GM12873 (cell line): ENCODE measurements at regions not wholly inside any gene's neighbourhood (a gene's known extent, or its start where the extent isn't known, plus 50 kb on each side); places are given as distances from the start of the nearest gene placed in this dataset.

Experiments used
- TF ChIP-seq, protein P1 (sequence below): IDR thresholded peaks from 2 replicates; pipeline ENCODE4 v1.5.1; 2012; ENCODE audit warnings: low read depth, mild to moderate bottlenecking, moderate library complexity, low read length, control low read depth; ENCODE audit not compliant: insufficient read depth; ENCODE audit errors: missing control alignments

DNA sequence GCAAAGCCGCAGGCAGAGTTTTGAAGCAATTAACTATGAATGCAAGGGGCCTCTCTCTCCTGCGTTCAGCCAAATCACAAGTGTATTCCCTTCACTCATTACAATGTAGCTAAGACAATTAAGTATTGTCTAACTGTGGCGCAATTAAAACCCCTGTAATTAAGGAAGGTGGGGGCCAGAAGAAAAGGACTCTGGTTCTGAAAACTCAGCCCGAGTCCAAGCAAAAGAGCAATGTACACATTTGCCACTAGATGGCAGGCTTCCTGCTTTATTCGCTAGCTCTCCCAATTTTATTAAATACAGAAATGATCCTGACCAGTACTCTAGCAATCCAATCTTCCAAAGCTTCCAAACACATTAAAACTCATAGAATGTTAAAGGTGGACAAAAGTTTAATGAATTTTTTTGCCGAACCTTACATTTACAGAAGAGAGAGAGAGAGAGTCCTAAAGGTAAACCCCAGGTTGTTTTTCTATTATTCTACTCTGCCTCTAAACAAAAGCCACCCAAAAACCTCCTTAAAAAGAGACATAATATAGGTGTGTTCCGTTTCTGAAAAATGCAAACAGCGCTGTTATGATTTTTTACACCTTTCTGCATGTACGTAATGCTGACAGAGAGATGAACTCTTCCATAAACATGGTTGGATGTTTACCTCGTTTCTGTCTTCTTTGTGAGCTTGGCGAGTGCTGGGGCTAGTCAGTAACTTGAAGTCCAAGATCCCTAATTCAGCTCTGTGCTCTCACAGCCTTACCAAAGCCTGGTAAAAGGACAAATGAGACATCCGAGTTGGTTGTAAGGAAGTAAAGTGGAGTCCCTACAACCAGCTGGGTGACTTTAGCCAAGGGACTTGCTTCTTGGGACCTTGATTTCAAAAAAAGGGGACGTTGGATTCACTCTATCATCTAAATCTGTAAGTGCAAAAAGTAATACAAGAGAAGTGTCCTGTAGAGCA is 50.9 kb upstream of the VASH1 start:
- TF ChIP-seq, protein P1, sequence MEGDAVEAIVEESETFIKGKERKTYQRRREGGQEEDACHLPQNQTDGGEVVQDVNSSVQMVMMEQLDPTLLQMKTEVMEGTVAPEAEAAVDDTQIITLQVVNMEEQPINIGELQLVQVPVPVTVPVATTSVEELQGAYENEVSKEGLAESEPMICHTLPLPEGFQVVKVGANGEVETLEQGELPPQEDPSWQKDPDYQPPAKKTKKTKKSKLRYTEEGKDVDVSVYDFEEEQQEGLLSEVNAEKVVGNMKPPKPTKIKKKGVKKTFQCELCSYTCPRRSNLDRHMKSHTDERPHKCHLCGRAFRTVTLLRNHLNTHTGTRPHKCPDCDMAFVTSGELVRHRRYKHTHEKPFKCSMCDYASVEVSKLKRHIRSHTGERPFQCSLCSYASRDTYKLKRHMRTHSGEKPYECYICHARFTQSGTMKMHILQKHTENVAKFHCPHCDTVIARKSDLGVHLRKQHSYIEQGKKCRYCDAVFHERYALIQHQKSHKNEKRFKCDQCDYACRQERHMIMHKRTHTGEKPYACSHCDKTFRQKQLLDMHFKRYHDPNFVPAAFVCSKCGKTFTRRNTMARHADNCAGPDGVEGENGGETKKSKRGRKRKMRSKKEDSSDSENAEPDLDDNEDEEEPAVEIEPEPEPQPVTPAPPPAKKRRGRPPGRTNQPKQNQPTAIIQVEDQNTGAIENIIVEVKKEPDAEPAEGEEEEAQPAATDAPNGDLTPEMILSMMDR: peak; percentile 76
